ENCODE measurements at regions not wholly inside any gene's neighbourhood (a gene's known extent, or its start where the extent isn't known, plus 50 kb on each side); places are given as distances from the start of the nearest gene placed in this dataset.
"Not testable (repeated sequence)": the region's sequence is repeated elsewhere in the genome, so short reads cannot be mapped to it uniquely, and the experiment has no call there.

- DNase-seq, result no peak
Observed at GRCh38 chr4:20196476-20196875, 55.2 kb upstream of the SLIT2 start.

GRCh38 chr4:20195071-20195885 lies 56.4 kb upstream of the SLIT2 start:
- DNase-seq, result no peak

GRCh38 chr4:20194123-20195013 lies 57.3 kb upstream of the SLIT2 start:
- no peak for DNase-seq

GRCh38 chr4:20193141-20193936 lies 58.4 kb upstream of the SLIT2 start:
- no peak for DNase-seq

GRCh38 chr4:20192736-20193135 lies 59.0 kb upstream of the SLIT2 start:
- DNase-seq, result no peak

- no peak for DNase-seq
Observed at GRCh38 chr4:20185103-20185502, 66.6 kb upstream of the SLIT2 start.

GRCh38 chr4:20183131-20183530 lies 68.6 kb upstream of the SLIT2 start:
- DNase-seq, result not testable (repeated sequence)

GRCh38 chr4:20181926-20182325 lies 69.8 kb upstream of the SLIT2 start:
- DNase-seq, result no peak

- no peak for DNase-seq
Observed at GRCh38 chr4:20180509-20180908, 71.2 kb upstream of the SLIT2 start.

- no peak for DNase-seq
Observed at GRCh38 chr4:20178902-20179576, 72.7 kb upstream of the SLIT2 start.

- DNase-seq, result no peak
Observed at GRCh38 chr4:20176881-20177280, 74.8 kb upstream of the SLIT2 start.

GRCh38 chr4:20172070-20172760 lies 79.5 kb upstream of the SLIT2 start:
- DNase-seq, result no peak

- DNase-seq, result no peak
Observed at GRCh38 chr4:20166544-20166943, 85.2 kb upstream of the SLIT2 start.

- DNase-seq, result no peak
Observed at GRCh38 chr4:20159516-20159915, 92.2 kb upstream of the SLIT2 start.

- DNase-seq, result no peak
Observed at GRCh38 chr4:20158195-20158594, 93.5 kb upstream of the SLIT2 start.

GRCh38 chr4:20151436-20151835 lies 100.3 kb upstream of the SLIT2 start:
- DNase-seq, result no peak

- not testable (repeated sequence) for DNase-seq
Observed at GRCh38 chr4:20149143-20149542, 102.6 kb upstream of the SLIT2 start.

- no peak for DNase-seq
Observed at GRCh38 chr4:20137176-20137575, 114.5 kb upstream of the SLIT2 start.

- DNase-seq, result no peak
Observed at GRCh38 chr4:20127626-20128025, 124.1 kb upstream of the SLIT2 start.

GRCh38 chr4:20126906-20127305 lies 124.8 kb upstream of the SLIT2 start:
- no peak for DNase-seq

GRCh38 chr4:20124317-20125026 lies 127.2 kb upstream of the SLIT2 start:
- DNase-seq, result no peak

Data from activated naive CD4-positive, alpha-beta T cell treated with Interleukin-2 at 50 U/mL for 16 hours (primary cell).